ENCODE measurements at regions not wholly inside any gene's neighbourhood (a gene's known extent, or its start where the extent isn't known, plus 50 kb on each side); places are given as distances from the start of the nearest gene placed in this dataset.

DNA sequence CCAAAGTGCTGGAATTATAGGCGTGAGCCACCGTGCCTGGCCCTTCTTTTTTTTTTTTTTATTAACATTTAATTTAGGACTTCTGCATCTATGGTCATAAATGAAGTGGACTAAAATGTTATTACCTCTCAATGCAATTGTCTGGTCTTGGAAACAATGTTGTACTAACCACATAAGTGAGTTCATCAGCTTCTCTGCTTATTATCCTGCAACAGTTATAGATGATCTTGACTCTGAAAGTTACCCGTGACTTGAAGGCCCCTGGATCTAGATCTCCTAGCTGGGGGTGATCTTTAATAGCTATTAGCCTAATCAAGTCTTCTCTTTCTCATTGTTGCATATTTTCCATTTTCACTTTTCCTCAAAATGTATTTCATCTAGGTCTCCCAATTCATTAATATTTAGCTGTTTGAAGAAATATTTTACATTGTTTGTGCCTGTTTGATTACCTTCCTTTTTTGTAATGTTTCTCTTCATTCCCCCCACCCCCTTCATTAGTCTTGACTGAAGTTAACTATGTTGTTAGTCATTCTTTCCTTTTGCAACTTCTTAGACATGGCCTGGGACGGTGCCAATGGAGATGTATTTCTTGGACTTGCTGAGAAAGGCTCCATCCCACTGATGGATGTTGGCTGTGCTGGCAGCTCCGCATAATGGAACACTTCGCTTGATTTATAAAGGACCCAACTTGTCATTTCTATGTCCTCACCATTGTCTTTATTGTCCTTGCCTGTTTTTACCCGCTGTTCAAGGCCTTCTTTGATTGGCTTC lies 141.6 kb upstream of the RIOK3 start:
- H3K27me3 ChIP-seq (ENCODE audit: control insufficient read depth, insufficient read depth, low read length, poor library complexity, severe bottlenecking): no peaks in the 10 kb centered on the region
- no peaks in the 10 kb centered on the region for H3K4me1 ChIP-seq (ENCODE audit: control insufficient read depth, insufficient read depth, low read length)
- no peaks in the 10 kb centered on the region for H3K9me3 ChIP-seq (ENCODE audit: control insufficient read depth, low read length)
- no peak overlapping the region for H3K4me3 ChIP-seq (ENCODE audit: insufficient read depth, low read depth, low read length)
- WGBS, 2 experiments: 84% methylated on average over 5 to 7 of the region's 7 CpGs
- H3K36me3 ChIP-seq (ENCODE audit: control insufficient read depth, insufficient read depth, low read length): no peaks in the 10 kb centered on the region
- no peak overlapping the region for H3K27ac ChIP-seq (ENCODE audit: insufficient read depth, low read depth, low read length, poor library complexity, severe bottlenecking)

DNA sequence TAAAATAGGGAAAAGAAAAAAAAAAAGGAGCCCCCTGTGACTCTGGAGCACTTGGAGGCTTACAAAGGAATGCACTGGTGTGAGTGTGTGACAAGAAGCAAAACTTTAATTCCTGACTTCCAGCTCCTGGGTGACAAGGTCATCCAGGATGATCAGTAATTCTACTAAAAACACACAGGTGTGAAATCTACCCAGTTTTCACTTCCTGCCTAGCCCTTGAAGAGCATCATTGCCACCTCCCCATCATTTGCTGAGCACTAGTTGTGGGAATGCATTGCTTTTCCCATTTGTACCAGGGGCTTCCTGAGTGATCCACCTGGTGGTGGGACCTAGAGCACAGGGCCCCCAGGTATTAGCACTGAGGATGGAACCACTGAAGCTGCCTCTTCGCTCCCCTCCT lies 139.7 kb upstream of the RIOK3 start:
- Histone ChIP-seq H3K4me1 (ENCODE audit: control insufficient read depth, insufficient read depth, low read length) (no peaks in the 10 kb centered on the region), H3K9me3 (ENCODE audit: control insufficient read depth, low read length) (no peaks in the 10 kb centered on the region), H3K27me3 (ENCODE audit: control insufficient read depth, insufficient read depth, low read length, poor library complexity, severe bottlenecking) (no peaks in the 10 kb centered on the region), H3K36me3 (ENCODE audit: control insufficient read depth, insufficient read depth, low read length) (no peaks in the 10 kb centered on the region), H3K4me3 (ENCODE audit: insufficient read depth, low read depth, low read length) (no peak overlapping the region), H3K27ac (ENCODE audit: insufficient read depth, low read depth, low read length, poor library complexity, severe bottlenecking) (no peak overlapping the region)
- WGBS, 2 experiments: 85 to 96% methylated on average over 1 of the region's 1 CpG

DNA sequence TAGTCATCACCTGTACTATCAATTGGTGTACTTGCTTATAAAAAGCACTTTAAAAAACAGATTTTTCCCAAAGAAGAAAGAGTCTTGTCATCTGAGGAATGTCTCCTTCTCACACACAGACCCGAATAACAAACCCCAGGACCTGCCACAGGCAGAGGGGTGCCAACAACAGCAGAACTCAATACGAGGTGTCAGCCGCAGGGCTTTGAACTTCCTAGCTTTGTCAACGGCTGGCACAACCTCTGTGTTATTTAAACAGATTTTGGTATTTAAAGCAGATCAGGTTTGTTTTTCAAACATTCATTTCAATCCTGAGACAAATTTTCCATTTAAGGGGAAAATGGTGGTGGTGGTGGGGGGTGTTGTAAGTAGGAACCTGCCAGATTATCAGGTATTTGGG lies 138.4 kb upstream of the RIOK3 start:
- no peak overlapping the region for H3K27ac ChIP-seq (ENCODE audit: insufficient read depth, low read depth, low read length, poor library complexity, severe bottlenecking)
- H3K27me3 ChIP-seq (ENCODE audit: control insufficient read depth, insufficient read depth, low read length, poor library complexity, severe bottlenecking): no peaks in the 10 kb centered on the region
- no peaks in the 10 kb centered on the region for H3K4me1 ChIP-seq (ENCODE audit: control insufficient read depth, insufficient read depth, low read length)
- 51 to 56% methylated on average over 4 of the region's 4 CpGs for WGBS, 2 experiments
- H3K4me3 ChIP-seq (ENCODE audit: insufficient read depth, low read depth, low read length): no peak overlapping the region
- H3K36me3 ChIP-seq (ENCODE audit: control insufficient read depth, insufficient read depth, low read length): no peaks in the 10 kb centered on the region
- no peaks in the 10 kb centered on the region for H3K9me3 ChIP-seq (ENCODE audit: control insufficient read depth, low read length)

DNA sequence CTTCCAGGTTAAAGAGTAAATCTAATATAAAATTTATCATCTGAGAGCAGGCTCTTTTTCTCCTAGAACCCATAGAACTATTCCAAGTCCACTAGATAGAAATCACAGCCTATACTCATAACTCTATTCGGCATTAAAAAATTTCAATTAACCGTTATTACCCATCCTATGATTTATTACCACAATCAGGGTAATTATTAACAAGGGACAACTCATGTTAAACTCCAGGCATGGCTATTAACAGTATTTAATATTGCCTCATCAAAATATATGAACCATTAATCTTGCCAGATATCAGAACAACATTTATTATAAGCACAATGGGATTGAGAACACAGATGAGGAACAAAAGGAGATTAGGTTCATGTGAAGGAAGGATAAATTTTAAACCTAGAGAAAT lies 136.8 kb upstream of the RIOK3 start:
- no peak overlapping the region for H3K27ac ChIP-seq (ENCODE audit: insufficient read depth, low read depth, low read length, poor library complexity, severe bottlenecking)
- H3K36me3 ChIP-seq (ENCODE audit: control insufficient read depth, insufficient read depth, low read length): no peaks in the 10 kb centered on the region
- H3K4me3 ChIP-seq (ENCODE audit: insufficient read depth, low read depth, low read length): no peak overlapping the region
- no peaks in the 10 kb centered on the region for H3K27me3 ChIP-seq (ENCODE audit: control insufficient read depth, insufficient read depth, low read length, poor library complexity, severe bottlenecking)
- H3K4me1 ChIP-seq (ENCODE audit: control insufficient read depth, insufficient read depth, low read length): no peaks in the 10 kb centered on the region
- WGBS, 2 experiments: 93 to 95% methylated on average over 2 of the region's 2 CpGs
- no peaks in the 10 kb centered on the region for H3K9me3 ChIP-seq (ENCODE audit: control insufficient read depth, low read length)

DNA sequence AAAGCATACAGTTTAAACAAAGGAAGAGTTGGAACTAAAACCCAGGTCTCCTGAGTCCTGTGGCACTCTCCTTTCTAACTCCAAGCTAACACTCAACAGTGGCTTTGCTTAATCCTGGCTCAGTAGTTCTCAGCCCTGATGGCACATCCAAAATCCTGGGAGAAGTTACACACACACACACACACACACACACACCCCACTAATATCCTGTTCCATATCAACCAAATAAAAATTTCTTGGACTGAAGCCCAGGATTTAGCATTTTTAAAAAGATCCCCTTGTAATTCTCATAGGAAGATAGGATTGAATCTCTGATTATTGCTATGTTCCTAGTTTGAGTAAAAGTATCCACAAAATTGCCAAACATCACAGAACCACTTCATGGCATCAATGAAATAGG lies 136.1 kb upstream of the RIOK3 start:
- H3K36me3 ChIP-seq (ENCODE audit: control insufficient read depth, insufficient read depth, low read length): no peaks in the 10 kb centered on the region
- no peaks in the 10 kb centered on the region for H3K4me1 ChIP-seq (ENCODE audit: control insufficient read depth, insufficient read depth, low read length)
- H3K27ac ChIP-seq (ENCODE audit: insufficient read depth, low read depth, low read length, poor library complexity, severe bottlenecking): no peak overlapping the region
- H3K27me3 ChIP-seq (ENCODE audit: control insufficient read depth, insufficient read depth, low read length, poor library complexity, severe bottlenecking): no peaks in the 10 kb centered on the region
- no peaks in the 10 kb centered on the region for H3K9me3 ChIP-seq (ENCODE audit: control insufficient read depth, low read length)
- no peak overlapping the region for H3K4me3 ChIP-seq (ENCODE audit: insufficient read depth, low read depth, low read length)

DNA sequence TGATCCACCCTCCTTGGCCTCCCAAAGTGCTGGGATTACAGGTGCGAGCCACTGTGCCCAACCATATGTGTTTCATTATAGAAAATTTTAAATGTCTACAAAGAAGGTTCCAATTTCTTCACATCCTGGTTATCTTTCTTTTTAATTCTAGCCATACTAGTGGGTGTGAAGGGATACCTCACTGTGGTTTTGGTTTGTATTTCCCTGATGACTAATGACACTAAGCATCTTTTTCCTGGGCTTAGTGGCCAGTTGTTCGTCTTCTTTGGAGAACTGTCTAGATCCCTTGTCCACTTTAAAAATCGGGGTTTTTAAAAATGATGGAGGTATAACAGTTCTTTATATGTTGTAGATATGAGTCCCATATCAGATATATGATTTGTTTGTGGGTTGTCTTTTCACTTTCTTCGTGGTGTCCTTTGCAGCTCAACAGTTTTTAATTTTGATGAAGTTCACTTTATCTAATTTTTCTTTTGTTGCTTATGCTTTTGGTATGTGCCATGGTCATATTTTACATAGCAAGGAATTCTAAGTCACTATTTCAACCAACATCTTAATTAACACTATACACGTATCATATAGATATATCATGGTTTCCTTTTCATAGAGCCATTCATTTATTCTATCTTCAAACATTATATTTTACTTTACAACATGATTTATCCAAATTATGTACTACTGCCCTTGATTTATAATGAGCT lies 135.0 kb upstream of the RIOK3 start:
- H3K4me1 ChIP-seq (ENCODE audit: control insufficient read depth, insufficient read depth, low read length): no peaks in the 10 kb centered on the region
- WGBS, 2 experiments: 93 to 94% methylated on average over 5 of the region's 5 CpGs
- H3K9me3 ChIP-seq (ENCODE audit: control insufficient read depth, low read length): no peaks in the 10 kb centered on the region
- H3K4me3 ChIP-seq (ENCODE audit: insufficient read depth, low read depth, low read length): no peak overlapping the region
- H3K27ac ChIP-seq (ENCODE audit: insufficient read depth, low read depth, low read length, poor library complexity, severe bottlenecking): no peak overlapping the region
- H3K27me3 ChIP-seq (ENCODE audit: control insufficient read depth, insufficient read depth, low read length, poor library complexity, severe bottlenecking): no peaks in the 10 kb centered on the region
- H3K36me3 ChIP-seq (ENCODE audit: control insufficient read depth, insufficient read depth, low read length): no peaks in the 10 kb centered on the region

DNA sequence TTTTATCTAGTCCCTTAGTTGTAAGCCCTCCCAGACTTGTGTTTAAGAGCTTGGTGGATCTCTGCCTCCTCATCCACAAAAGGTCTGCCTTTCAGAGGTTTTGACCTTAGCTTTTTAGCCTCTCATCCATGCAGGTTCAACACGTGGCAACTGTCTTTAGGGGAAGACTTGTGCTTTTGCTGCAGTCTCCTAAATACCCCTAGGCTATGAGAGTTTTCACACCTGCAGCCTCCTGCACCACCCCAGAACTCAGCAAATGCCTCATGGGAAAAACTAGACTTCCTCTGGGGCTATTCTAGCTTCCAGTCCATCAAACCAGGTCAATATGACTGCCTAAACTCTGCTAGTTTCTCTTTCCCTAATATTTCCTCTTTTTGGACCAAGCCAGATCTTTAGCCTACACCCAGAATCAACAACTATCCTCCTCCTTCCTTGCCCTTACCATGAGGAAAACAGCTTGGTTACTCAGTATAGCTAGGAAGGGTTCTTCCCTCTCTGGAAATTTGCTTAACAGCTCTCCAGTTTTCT lies 132.3 kb upstream of the RIOK3 start:
- 66 to 85% methylated on average over 1 of the region's 1 CpG for WGBS, 2 experiments
- H3K27me3 ChIP-seq (ENCODE audit: control insufficient read depth, insufficient read depth, low read length, poor library complexity, severe bottlenecking): no peaks in the 10 kb centered on the region
- peaks cover 7% of the 10 kb centered on the region for H3K4me1 ChIP-seq (ENCODE audit: control insufficient read depth, insufficient read depth, low read length)
- no peak overlapping the region for H3K27ac ChIP-seq (ENCODE audit: insufficient read depth, low read depth, low read length, poor library complexity, severe bottlenecking)
- no peaks in the 10 kb centered on the region for H3K9me3 ChIP-seq (ENCODE audit: control insufficient read depth, low read length)
- H3K4me3 ChIP-seq (ENCODE audit: insufficient read depth, low read depth, low read length): no peak overlapping the region
- H3K36me3 ChIP-seq (ENCODE audit: control insufficient read depth, insufficient read depth, low read length): no peaks in the 10 kb centered on the region

DNA sequence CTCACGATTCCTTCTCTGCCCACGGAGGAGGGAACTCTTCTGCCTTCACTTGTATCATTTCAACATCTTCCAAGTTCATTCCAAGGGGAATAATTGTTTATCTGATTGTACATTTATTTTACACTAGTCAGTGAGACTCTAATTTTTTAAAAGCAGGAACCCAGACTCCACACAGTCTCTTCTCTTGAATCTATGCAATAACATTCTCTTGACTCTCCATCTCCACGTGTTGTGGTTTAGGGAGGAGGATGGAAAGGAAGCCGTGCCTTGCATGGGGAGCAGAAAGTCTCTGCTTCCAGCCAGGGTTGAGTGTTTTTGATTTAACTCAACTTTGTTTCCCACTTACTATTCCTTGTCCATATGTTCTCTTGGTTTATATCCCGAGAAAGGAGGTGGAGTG lies 131.1 kb upstream of the RIOK3 start:
- 70 to 93% methylated on average over 1 to 5 of the region's 5 CpGs for WGBS, 2 experiments
- no peaks in the 10 kb centered on the region for H3K27me3 ChIP-seq (ENCODE audit: control insufficient read depth, insufficient read depth, low read length, poor library complexity, severe bottlenecking)
- H3K36me3 ChIP-seq (ENCODE audit: control insufficient read depth, insufficient read depth, low read length): no peaks in the 10 kb centered on the region
- H3K4me1 ChIP-seq (ENCODE audit: control insufficient read depth, insufficient read depth, low read length): peaks cover 7% of the 10 kb centered on the region
- H3K27ac ChIP-seq (ENCODE audit: insufficient read depth, low read depth, low read length, poor library complexity, severe bottlenecking): no peak overlapping the region
- H3K9me3 ChIP-seq (ENCODE audit: control insufficient read depth, low read length): no peaks in the 10 kb centered on the region
- no peak overlapping the region for H3K4me3 ChIP-seq (ENCODE audit: insufficient read depth, low read depth, low read length)

DNA sequence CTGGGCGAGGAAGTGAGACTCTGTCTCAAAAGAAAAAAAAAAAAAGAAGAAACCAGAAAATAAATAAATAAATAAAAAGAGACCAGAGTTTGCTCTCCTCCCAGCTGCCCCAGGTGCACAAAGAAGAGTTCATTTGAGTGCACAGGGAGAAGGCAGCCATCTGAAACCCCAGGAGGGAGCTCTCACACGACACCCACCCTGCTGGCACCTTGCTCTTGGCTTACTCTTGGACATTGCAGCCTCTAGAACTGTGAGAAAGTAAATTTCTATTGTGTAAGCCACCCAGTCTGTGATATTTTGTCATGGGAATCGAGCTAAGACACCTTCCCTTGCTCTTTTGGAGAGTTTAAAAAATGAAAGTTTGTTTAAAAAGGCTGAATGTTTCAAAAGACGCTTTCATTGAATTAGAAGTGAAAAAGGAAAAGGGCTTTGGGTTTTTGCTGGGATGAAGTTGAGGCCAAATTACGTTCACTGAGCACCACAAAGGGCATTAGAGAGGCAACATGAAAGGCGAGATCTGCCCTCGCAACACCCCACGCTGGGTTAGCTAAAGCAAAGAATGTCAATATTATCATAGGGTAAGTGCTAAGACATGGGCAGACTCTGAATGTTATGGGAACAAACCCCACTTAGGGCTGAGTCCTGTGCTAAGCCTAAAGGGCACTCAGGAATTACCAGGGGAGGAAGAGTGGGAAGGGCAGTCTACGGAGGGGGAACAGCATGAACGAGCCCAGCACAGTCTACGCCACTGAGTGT lies 128.9 kb upstream of the RIOK3 start:
- Histone ChIP-seq H3K4me1 (ENCODE audit: control insufficient read depth, insufficient read depth, low read length) (peaks cover 7% of the 10 kb centered on the region), H3K36me3 (ENCODE audit: control insufficient read depth, insufficient read depth, low read length) (no peaks in the 10 kb centered on the region), H3K9me3 (ENCODE audit: control insufficient read depth, low read length) (no peaks in the 10 kb centered on the region), H3K27ac (ENCODE audit: insufficient read depth, low read depth, low read length, poor library complexity, severe bottlenecking) (no peak overlapping the region), H3K4me3 (ENCODE audit: insufficient read depth, low read depth, low read length) (no peak overlapping the region), H3K27me3 (ENCODE audit: control insufficient read depth, insufficient read depth, low read length, poor library complexity, severe bottlenecking) (no peaks in the 10 kb centered on the region)
- WGBS, 2 experiments: 70 to 72% methylated on average over 10 to 11 of the region's 11 CpGs

DNA sequence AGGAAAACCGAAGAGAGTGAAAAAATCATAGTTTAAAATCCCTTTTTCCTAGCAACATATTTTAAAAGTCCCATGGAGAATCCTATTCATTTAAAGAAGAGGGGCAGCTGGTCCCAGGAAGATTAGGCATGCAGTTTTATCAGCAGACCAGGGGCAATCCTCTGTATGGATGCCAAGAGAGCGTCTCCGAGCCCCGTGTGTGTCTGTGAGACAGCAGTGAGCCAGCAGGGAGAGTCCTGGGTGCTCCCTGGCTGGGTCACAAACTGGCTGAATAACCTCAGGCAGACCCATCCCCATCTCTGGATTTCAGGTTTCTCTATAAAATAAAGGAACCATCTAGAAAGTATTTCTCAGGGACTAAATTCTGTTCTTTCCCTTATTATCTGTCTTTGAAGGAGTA lies 128.2 kb upstream of the RIOK3 start:
- 83 to 89% methylated on average over 4 of the region's 4 CpGs for WGBS, 2 experiments

More for the DNA sequence above, 128.2 kb upstream of the RIOK3 start:
- H3K27me3 ChIP-seq (ENCODE audit: control insufficient read depth, insufficient read depth, low read length, poor library complexity, severe bottlenecking): no peaks in the 10 kb centered on the region
- H3K4me1 ChIP-seq (ENCODE audit: control insufficient read depth, insufficient read depth, low read length): peaks cover 7% of the 10 kb centered on the region
- no peaks in the 10 kb centered on the region for H3K9me3 ChIP-seq (ENCODE audit: control insufficient read depth, low read length)
- H3K27ac ChIP-seq (ENCODE audit: insufficient read depth, low read depth, low read length, poor library complexity, severe bottlenecking): no peak overlapping the region
- no peak overlapping the region for H3K4me3 ChIP-seq (ENCODE audit: insufficient read depth, low read depth, low read length)
- H3K36me3 ChIP-seq (ENCODE audit: control insufficient read depth, insufficient read depth, low read length): no peaks in the 10 kb centered on the region
